Loucy (cell line): ENCODE measurements at regions not wholly inside any gene's neighbourhood (a gene's known extent, or its start where the extent isn't known, plus 50 kb on each side); places are given as distances from the start of the nearest gene placed in this dataset.

ENCODE experiments used
- EZH2phosphoT487 ChIP-seq: fragments of 200-600 bp; IDR thresholded peaks from 2 replicates; pipeline ENCODE4 v1.6.1; 2018; ENCODE audit warnings: antibody characterized with exemption, mild to moderate bottlenecking, moderate library complexity, borderline replicate concordance
- TF ChIP-seq, protein P1 (sequence below): fragments of 200-600 bp; sonication (generic); conservative IDR thresholded peaks from 2 replicates; pipeline ENCODE4 v1.5.1; 2014; ENCODE audit warnings: mild to moderate bottlenecking, antibody characterized with exemption, low read length

DNA sequence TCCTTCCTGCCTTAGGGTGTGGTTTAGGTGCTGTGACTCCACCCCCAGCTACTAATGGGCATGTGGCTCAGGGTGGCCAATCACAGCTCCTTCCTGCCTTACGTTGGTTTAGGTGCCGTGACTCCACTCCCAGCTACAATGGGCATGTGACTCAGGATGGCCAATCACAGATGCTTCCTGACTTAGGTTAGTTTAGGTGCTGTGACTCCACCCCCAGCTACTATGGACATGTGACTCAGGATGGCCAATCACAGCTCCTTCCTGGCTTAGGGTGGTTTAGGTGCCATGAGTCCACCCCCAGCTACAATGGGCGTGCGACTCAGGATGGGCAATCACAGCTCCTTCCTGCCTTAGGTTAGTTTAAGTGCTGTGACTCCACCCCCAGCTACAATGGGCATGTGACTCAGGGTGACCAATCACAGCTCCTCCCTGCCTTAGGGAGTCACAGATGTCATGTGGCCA is 163.9 kb downstream of the TBX5 start:
- TF ChIP-seq EZH2phosphoT487 = no peak
- TF ChIP-seq, protein P1, sequence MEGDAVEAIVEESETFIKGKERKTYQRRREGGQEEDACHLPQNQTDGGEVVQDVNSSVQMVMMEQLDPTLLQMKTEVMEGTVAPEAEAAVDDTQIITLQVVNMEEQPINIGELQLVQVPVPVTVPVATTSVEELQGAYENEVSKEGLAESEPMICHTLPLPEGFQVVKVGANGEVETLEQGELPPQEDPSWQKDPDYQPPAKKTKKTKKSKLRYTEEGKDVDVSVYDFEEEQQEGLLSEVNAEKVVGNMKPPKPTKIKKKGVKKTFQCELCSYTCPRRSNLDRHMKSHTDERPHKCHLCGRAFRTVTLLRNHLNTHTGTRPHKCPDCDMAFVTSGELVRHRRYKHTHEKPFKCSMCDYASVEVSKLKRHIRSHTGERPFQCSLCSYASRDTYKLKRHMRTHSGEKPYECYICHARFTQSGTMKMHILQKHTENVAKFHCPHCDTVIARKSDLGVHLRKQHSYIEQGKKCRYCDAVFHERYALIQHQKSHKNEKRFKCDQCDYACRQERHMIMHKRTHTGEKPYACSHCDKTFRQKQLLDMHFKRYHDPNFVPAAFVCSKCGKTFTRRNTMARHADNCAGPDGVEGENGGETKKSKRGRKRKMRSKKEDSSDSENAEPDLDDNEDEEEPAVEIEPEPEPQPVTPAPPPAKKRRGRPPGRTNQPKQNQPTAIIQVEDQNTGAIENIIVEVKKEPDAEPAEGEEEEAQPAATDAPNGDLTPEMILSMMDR = no peak
